GM19043 (cell line): ENCODE measurements at regions not wholly inside any gene's neighbourhood (a gene's known extent, or its start where the extent isn't known, plus 50 kb on each side); places are given as distances from the start of the nearest gene placed in this dataset.

Source experiments
- ATAC-seq: cut with Tn5 transposase; IDR thresholded peaks from one replicate; pipeline ENCODE4 v1.9.1; 2021; ENCODE audit warnings: low read depth; ENCODE audit not compliant: unreplicated experiment

GRCh38 chr4:125735102-125735501 is 420.3 kb downstream of the FAT4 start:
- ATAC-seq, result no peak

- ATAC-seq, result no peak
These were observed 421.3 kb downstream of the FAT4 start for GRCh38 chr4:125736057-125736456.

- no peak for ATAC-seq
These were observed 425.0 kb downstream of the FAT4 start for GRCh38 chr4:125739760-125740159.

- ATAC-seq, result no peak
These were observed 427.2 kb downstream of the FAT4 start for GRCh38 chr4:125741825-125742452.

GRCh38 chr4:125744891-125745364 is 430.2 kb downstream of the FAT4 start:
- ATAC-seq, result no peak

- ATAC-seq, result no peak
These were observed 434.6 kb downstream of the FAT4 start for GRCh38 chr4:125749354-125749753.

GRCh38 chr4:125750399-125750798 is 435.6 kb downstream of the FAT4 start:
- ATAC-seq, result no peak

GRCh38 chr4:125750828-125751466 is 436.2 kb downstream of the FAT4 start:
- ATAC-seq, result no peak

GRCh38 chr4:125758438-125758837 is 443.7 kb downstream of the FAT4 start:
- ATAC-seq, result no peak

GRCh38 chr4:125760201-125760819 is 445.6 kb downstream of the FAT4 start:
- ATAC-seq, result no peak

GRCh38 chr4:125760956-125761355 is 446.2 kb downstream of the FAT4 start:
- ATAC-seq, result no peak

- no peak for ATAC-seq
These were observed 447.8 kb downstream of the FAT4 start for GRCh38 chr4:125762537-125762936.

- no peak for ATAC-seq
These were observed 451.2 kb downstream of the FAT4 start for GRCh38 chr4:125765941-125766340.

GRCh38 chr4:125770814-125771398 is 456.2 kb downstream of the FAT4 start:
- no peak for ATAC-seq

GRCh38 chr4:125772680-125773079 is 457.9 kb downstream of the FAT4 start:
- ATAC-seq, result no peak

GRCh38 chr4:125773502-125773901 is 458.7 kb downstream of the FAT4 start:
- ATAC-seq, result no peak

- ATAC-seq, result no peak
These were observed 459.2 kb downstream of the FAT4 start for GRCh38 chr4:125773931-125774330.

GRCh38 chr4:125776146-125776545 is 461.4 kb downstream of the FAT4 start:
- ATAC-seq, result no peak

- no peak for ATAC-seq
These were observed 465.4 kb downstream of the FAT4 start for GRCh38 chr4:125780164-125780563.

GRCh38 chr4:125780747-125781146 is 466.0 kb downstream of the FAT4 start:
- no peak for ATAC-seq

GRCh38 chr4:125781651-125782050 is 466.9 kb downstream of the FAT4 start:
- ATAC-seq, result no peak

- ATAC-seq, result no peak
These were observed 470.0 kb downstream of the FAT4 start for GRCh38 chr4:125784741-125785140.
